Dedifferentiated amniotic fluid mesenchymal stem cell (primary cell): ENCODE measurements at regions not wholly inside any gene's neighbourhood (a gene's known extent, or its start where the extent isn't known, plus 50 kb on each side); places are given as distances from the start of the nearest gene placed in this dataset.
A peak's percentile ranks its signal among the peaks of the same experiment; 100 is the strongest.

ENCODE experiments used
- DNase-seq: peaks from one replicate; pipeline ENCODE4 v3.0.0-alpha.2; 2016; ENCODE audit errors: extremely low spot score

DNA sequence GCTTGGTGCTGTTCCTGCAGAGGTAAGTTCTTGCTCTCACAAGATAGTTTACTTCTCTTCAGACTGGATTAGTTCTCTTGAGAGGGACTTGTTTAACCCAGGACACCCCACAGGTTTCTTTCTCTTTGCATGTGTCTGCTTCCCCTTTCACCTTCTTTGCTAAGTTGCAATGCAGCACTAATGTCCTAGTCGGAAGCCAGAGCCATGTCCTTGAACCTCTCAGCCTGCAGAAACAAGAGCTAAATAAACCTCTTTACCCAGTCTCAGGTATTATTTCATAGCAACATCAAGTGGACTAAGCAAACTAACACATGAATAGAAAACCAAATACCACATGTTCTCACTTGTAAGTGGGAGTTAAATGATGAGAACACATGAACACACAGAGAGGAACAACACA, 915.2 kb downstream of the NSUN3 start:
- no peak for DNase-seq

DNA sequence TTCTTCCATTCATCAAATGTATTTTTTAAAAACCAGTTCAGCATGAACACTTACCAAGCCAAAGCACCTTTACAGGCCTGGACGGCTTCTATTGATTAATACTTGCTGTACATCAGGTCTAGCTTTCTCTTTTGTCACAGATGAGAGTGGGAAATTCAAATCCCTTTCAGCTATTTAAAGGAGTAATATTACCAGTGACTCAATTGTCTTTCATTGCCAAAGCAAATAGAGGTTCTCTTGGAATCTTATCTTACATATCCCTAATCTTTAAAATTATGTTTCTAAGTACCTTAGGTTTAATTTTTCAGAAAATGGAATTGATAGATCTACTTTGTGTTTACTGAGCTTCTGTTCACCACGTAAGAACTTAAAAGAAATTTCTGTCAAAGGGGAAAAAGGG, 922.9 kb downstream of the NSUN3 start:
- peak; percentile 11 for DNase-seq

DNA sequence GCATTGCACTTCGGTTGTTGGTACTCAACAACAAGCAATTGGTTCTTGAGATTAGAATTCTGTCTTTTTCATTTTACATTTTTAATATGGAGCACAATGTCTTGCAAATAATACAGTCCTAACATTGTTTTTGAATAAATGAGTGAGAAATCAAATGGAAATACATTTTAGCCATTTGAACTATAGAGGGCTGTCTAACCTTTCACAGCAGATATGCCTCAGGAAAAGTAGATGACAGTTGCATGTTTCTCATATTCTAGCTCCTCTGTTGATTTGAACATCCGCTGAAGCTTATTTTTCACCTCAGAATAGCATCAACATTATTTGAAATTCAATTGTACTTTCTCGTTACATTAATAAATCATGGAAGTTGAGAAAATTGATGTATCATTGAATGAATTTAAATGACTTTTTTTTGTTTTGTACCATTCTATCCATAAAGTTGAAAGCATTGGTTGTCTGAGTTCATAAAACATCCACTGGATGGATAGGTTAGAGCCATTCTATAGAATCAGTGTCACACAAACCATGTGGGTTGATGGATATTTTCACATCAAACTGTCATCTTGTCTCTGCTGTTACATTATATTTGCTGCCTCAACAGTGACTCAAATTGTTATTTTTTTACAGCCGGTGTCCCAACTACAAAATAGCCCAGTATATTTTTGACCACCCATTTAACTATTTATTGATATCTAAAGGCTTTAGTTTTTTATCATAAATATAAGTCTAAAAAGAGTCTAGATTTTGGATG, 928.3 kb downstream of the NSUN3 start:
- DNase-seq = peak; percentile 2

DNA sequence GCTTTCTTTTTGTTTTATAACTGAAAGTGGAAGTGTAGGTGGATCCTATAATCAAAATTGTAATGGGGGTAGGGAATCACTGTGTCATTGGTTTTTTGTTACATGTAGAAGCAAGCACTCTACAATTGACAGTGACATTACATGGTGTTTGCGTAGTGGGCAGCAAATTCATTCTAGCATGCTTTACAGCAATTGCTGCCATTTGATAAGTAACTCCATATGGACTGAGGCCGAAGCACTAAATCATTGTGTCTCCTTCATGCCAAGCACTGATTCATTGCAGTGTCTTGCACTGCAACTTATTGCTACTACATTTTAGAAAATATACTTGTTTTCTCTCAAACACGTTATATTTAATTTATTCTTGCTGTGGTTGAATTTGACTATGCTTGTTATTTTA, 933.9 kb downstream of the NSUN3 start:
- DNase-seq = no peak

DNA sequence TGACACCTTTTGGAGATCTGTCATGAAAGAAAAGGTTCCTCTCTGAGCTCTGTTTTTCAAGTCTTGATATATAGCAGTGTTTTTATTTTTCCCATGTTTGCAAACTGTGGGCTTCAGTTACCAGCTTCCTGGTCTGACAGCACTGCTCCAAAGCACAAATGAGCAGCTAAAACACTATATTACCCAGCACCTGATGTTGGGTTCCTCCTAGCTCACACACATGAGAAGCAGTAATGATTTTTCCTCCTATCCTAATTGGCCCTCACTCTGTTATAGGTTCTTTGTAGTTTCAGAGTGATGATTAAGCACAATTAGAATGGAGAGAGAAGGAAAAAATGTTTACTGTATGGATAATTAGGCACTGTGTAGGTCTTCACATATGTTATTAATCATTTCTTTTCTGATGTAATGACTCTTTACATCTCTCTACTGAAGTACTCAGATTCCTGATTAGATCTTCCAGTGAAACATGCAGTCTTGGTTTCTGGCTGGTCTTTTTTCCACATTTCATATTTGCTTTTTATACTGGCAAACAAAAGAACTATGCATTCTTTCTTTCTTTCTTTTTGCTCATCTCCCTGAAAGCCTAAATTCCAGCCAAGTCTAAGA, 939.7 kb downstream of the NSUN3 start:
- no peak for DNase-seq

DNA sequence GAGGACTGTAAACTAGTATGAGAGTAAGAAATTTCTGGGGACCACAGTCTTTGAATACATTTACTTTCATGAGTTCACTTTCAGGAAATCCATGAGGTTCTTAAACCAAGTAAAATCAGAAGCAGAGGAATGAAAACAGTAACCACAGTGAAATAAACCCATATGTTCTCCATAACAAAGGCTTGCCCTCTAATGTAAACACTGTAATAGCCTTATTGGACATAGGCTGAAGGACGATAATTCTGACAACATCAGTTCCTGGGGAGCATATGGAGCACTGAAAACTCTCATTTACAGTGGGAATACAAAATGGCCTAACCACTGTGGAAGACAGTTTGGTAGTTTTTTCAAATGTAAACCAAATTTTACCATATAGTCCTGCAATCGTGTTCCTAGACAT, 965.8 kb downstream of the NSUN3 start:
- no peak for DNase-seq

DNA sequence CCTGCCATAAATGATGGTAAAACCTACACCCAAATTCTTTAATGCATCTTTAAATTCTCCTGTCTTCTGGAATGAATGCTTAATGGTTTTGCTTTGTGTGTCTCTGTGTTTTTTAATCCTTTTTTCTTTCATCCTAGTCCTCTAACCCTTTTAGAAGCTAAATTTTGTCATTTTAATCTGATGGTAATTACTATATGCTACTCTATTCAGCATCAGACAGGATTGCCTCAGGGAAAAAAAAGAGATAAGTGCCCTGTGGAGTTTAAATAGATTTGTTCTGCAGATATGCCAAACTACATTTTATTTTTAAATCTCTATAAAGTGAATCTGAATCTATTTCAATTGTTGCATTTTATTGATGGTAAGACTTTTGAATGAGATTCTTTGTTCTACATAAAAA, 966.8 kb downstream of the NSUN3 start:
- DNase-seq = no peak

DNA sequence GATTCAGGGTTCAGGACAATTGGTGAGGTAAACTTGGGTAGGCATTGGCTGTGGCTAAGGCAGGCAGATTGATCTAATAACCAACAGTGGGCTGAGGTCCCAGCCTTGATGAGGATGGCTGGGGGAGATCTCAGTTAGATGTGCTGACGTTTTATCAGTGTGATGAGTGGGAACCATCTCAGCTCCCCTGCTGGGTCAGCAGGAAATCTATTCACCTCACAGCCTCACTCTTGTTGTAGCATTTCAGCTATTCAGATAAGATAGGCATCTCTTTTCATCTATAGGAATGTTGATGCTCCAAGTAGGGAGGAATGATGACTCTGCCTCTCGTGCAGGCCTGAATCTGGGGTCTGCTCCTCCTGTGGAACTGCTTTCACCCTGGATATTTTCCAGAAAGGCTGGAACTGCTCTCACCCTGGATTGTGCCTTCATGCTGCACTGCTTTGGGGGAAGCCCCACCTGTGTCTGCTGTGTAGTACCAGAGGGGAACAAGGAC, 973.7 kb downstream of the NSUN3 start:
- no peak for DNase-seq

DNA sequence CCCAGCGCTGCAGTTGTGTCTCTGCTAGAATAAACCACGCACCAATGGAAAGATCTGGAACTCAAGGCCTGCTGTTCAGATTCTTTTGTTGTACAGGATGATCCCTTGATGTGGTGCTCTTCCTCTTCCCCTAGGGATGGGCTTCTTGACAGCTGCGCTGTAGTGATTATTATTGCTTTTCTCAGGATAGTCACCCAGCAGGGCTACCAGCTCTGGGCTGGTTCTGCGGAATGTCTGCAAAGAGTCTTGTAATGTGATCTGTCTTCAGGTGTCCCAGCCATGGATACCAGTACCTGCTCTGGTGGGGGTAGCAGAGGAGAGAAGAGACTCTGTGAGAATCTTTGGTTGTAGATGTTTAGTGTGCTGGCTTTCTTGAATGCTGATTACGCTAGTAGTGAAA, 974.2 kb downstream of the NSUN3 start:
- DNase-seq = no peak

DNA sequence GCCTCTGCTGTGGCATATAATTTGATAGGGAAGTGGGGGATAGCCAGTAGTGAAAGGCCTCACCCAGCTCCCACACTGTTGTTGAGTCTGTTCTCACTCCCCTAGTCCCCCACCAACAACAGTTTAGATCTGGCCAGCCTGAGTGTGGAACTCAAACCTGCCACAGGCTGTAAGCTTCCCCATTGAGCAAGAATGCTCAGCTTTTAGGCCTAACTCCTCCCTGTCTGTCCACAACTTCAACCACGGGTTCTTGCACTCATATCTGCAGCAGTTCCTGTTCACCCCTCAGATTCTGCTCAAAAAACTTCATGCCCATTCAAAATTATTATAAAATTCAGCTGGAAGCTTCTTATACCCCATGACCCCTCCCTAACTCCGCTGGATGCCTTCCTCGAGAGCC, 975.1 kb downstream of the NSUN3 start:
- no peak for DNase-seq

DNA sequence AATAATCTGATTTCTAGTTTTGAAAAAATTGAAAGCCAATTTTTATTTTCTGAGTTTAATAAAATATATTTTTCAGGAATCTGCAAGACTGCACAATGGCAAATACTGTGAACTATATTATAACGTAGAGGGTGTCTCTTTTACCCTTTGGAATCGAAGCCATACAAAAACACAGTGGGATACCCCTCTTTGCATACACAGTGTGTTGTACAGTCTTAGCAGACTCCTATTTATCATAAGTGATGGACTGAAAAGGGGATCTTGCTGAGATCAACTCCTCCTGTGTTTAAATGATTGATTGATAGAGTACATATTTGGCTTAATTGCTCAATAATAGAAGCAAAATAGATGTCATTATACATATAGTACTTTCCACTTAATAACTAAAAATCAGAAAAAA, 981.2 kb downstream of the NSUN3 start:
- DNase-seq = no peak

DNA sequence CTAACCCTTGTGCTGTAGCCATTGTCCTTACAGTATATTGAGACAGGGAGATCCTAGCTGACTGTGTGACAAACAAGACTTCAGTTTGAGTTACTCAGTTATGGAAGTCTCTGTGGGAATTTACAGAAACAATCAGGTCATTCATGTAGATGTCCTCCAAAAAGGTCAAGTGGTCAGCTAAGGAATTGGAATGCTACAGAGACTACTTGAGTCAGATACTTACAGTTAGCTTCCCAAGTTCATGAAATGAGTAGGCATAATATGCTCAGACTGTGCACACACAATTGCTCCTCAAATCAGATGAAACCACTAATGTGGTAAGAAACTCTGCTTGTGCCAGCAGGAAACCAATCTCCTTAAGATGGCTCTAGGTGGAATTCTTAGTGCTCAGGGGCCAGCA, 985.7 kb downstream of the NSUN3 start:
- no peak for DNase-seq

DNA sequence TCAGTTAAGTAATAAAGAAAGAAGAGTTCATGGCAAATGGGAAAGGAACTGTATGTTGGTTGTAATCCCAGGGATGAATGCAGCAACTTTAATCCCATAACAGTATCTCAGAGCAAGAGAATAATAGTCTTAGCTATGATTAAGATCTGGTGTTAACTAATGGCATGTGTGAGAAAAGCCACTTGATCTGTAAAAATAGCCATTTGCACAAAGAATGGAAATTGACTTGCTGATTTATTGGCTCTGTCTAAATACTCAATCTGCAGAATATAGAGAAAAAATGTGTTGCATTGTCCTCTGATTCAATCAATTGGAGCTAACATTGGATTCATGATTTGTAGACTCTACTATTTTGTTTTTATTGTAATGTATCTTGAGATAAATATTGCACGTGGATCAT, 987.0 kb downstream of the NSUN3 start:
- DNase-seq = no peak

DNA sequence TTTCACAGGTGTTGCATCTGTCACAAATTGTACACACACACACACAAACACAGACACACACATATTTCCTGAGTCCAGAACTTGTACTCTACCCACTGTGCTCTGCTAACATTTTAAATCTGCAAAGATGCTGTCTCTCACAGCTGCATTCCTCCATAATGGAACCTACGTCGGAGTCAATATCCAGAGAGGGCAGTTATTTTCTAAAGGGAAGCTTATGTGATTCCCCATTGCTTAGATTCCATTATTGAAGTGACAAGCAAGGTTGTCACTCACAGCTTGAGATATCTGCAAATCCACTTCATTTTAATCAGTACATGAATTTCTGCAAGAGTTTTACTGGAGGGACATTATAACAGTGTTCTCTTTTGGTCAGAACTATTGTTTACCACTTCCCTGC, 992.4 kb downstream of the NSUN3 start:
- DNase-seq = no peak

DNA sequence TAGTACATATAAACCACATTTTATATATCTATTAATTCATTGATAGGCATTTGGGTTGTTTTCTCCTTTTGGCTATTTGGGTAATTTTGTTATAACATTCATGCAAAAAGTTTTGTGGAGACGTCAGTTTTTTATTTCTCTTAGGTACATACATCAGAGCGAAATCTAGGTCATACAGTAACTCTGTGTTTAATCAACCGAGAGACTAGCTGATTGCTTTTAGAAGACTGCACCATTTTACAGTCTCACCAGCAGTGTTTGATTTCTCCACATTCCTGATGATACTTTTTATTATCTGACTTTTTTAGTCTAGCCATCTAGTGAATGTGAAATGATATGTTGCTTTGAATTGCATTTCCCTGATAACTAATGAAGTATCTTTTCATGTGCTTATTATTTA, 1019.3 kb downstream of the NSUN3 start:
- DNase-seq = no peak

DNA sequence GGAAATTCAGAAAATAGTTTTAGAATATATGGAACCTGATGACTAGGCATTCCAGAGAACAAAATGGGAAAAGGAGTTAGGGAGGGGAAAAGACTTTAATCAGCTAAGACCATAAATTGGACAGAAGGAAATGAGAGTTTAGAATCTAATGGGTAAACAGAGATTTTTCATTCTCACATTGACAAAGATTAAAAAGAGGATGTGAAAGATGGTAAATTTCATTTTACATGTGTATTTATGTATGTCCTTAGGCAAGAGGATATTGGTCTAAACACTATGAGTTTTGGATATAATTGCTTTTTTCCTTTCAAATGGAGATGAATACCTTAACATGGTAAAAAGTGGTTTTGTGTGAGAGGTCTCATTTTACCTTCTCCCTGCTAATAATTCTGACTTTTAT, 1021.9 kb downstream of the NSUN3 start:
- DNase-seq = no peak

DNA sequence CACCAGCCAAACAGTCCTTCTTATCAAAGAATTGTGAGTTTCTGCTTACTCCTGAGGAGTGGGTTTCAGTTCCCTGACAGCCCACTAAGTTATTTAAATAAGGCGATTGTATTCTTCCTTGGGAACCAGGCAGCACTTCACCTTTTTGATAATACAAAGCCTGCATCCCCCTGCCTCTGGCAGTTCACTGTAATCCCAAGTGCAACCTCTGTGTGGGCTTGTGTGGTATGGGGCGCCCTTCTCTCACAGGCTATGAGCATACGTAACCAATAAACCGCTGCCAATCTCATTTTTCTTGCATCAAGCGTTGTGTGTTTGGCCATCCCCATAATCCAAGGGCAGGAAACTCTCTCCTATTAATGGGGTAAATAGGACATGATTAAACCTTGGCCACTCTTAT, 1025.6 kb downstream of the NSUN3 start:
- no peak for DNase-seq

DNA sequence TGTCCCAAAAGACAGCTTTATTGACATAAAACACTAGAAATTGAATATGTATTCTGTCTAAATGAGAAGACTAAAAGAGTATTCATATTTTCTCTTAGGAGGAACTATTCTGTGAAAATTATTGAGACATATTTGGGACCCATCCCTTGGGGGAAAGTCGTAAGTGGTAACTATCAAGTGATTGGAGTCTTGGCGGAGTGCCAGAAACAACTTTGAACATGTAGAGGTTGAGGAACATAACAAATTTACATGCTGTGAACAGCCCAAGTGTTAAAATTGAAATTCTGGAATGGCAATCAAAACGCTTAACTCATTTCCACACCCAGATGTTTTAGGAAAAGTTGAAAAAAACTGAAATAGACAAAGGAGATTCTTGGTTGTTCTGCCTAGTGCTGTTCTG, 1034.6 kb downstream of the NSUN3 start:
- no peak for DNase-seq

DNA sequence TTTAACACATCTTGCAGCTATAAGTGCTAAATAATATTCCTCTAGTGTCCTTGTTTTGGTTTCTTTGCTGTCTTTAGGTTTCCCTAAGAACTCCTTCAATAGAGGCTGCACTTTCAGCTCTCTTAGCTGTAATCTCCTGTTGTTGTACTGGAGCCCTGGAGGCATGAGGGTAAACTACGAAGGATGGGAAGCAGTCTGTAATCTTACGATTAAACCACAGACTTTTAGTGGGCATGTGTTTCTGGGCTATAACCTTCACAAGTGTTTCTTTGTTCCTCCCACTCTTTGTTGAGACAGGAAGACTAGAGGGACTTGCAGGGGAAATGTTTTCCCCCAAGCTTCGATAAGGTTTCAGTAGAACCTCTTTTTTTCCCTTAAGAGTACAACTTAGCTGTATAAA, 1058.1 kb downstream of the NSUN3 start:
- DNase-seq = no peak

DNA sequence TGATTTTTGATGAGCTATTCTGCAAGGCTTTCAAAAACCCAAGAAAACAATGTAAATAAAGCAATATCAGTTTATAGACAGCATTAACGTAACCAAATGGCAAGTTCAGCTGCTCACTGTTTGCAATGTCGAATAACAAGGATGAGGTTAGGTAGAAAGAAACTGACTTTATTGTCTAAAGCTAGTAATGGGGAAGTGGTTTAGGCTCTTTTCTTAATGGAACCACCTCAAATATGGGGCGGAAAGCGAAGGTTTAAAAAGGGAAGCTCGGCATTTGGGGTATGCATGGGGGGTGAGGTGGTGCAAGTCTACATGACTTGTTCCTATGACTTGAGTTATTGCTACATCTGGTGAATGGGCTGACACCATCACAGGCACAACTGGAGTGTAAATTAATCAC, 1060.2 kb downstream of the NSUN3 start:
- no peak for DNase-seq

DNA sequence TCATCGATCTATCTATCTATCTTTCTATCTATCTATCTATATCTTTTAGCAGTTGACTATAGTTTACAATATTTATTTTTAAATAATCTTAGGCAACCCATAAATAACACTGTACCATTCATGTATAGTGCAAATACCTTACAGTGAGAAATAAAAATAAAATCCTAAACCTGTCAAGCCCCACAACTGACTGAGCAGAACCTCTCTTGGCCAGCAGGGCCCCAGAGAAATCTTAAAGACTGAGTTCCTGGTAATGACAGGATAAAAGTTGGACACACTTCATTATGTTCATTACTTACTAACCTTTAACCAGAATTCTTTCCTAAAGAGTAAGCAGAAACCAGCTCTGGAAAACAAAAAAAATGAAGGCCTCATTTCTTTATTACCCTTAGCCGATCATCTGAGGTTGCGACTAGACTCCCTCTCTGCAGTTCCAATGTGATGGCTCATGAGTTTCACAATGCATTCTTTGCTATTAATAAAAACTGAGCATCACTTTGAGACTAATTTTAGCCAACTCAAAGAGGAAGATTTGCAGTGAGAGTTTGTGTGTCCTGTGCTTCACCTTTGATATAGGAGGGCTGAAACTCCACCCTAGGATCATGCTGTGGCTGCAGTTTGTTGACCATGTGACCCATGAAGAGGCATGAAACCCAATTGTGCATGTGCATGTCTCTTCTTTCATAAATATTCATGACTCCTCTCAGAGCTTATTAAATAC, 1072.0 kb downstream of the NSUN3 start:
- no peak for DNase-seq

DNA sequence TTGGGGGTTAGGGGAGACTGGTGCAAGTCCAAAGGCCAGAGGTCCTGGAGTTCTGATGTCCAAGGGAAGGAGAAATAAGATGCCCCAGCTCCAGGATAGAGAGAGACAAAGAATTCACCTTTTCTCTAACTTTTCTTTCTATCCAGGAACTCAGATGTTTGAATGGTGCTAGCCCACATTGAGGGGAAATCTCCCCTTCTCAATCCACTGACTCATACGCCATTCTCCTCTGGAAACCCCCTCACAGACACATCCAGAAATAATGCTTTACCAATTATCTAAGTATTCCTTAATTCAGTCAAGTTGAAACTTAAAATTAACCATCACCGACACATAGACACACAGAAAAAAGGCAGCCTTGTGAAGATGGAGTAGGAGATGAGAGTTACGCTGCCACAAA, 1085.2 kb downstream of the NSUN3 start:
- DNase-seq = no peak

DNA sequence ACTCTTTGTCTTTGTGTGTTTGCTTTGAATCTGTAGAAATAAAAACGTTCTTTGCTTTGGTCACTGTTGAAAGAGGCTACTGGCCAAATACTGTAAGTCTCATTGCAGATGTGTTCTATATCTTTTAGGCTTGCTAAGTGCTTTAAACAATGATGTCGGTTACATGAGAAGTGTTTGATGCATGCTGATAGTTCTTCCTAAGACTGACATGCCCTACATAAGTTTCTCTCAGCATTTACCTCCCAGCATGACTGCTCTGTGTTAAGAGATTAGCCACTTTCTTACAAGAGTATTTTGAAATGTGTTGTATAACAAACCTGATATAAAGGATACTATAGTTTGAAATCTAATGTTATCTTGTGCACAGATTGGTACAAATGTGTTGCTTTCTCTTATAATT, 1088.7 kb downstream of the NSUN3 start:
- DNase-seq = no peak
